ENCODE measurements at regions not wholly inside any gene's neighbourhood (a gene's known extent, or its start where the extent isn't known, plus 50 kb on each side); places are given as distances from the start of the nearest gene placed in this dataset.

DNA sequence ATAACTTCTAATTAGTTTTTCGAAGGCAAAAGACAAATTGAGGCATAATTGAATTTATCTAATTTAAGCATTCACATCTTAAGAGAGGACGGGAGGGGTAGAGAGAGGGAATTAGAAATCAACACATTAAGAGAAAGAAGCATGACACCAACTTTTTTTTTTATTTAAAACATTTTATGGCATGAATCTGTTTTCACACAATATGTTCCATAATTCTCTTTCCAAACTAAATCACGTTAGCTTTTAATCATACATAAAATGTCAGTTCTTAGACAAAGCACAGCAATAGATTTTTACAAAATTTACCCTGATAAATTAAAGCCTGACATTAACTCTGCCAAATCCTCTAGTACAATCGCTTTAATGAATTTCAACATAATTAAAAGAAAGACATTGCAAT, 600.8 kb upstream of the ROBO1 start:
- no peak for DNase-seq
- no peak for TF ChIP-seq POLR2A (IDR thresholded peaks at IDR 0.05)
- TF ChIP-seq, protein P1, sequence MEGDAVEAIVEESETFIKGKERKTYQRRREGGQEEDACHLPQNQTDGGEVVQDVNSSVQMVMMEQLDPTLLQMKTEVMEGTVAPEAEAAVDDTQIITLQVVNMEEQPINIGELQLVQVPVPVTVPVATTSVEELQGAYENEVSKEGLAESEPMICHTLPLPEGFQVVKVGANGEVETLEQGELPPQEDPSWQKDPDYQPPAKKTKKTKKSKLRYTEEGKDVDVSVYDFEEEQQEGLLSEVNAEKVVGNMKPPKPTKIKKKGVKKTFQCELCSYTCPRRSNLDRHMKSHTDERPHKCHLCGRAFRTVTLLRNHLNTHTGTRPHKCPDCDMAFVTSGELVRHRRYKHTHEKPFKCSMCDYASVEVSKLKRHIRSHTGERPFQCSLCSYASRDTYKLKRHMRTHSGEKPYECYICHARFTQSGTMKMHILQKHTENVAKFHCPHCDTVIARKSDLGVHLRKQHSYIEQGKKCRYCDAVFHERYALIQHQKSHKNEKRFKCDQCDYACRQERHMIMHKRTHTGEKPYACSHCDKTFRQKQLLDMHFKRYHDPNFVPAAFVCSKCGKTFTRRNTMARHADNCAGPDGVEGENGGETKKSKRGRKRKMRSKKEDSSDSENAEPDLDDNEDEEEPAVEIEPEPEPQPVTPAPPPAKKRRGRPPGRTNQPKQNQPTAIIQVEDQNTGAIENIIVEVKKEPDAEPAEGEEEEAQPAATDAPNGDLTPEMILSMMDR (IDR thresholded peaks at IDR 0.05), result no peak
- ATAC-seq, result no peak
- WGBS, 4 donors, result 72 to 84% (median 76%) methylated on average over 4 of the region's 4 CpGs
- Histone ChIP-seq H3K4me1 (no peaks in the 10 kb centered on the region), H3K36me3 (no peaks in the 10 kb centered on the region), H3K27me3 (no peaks in the 10 kb centered on the region), H3K27ac (no peak overlapping the region), H3K9me3 (no peaks in the 10 kb centered on the region), H3K4me3 (no peak overlapping the region)
- intact Hi-C loops (cut with DNase I), result no loop called here

DNA sequence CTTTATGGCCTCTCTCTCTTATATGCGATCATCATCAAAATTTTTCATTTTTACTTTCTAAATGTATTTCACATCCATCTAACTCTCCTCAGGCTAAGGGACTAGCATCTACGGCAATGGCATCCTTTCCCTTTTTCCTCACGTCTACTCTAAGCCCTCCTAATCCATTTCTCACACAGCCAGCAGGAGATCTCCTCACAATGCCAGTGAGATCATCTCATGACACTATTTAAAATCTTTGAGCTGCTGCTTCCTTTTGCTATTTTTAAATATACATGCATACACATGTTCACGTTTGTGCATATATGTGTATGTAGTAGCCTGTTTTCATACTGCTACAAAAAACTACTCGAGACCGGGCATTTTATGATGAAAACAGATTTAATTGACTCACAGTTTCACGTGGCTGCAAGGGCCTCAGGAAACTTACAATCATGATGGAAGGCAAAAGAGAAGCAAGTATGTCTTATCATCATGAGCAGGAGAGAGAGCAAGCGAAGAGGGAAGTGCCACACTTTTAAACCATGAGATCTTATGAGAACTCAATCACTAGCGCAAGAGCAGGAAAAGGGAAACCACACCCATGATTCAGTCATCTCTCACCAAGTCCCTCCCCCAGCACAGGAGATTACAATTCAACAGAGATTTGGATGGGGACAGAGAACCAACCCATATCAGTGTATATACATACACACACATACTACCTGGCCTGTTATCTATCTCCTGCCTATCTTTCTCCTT, 599.2 kb upstream of the ROBO1 start:
- H3K27me3 ChIP-seq, result no peaks in the 10 kb centered on the region
- DNase-seq (no peak), ATAC-seq (no peak)
- 63 to 68% (median 65%) methylated on average over 9 of the region's 9 CpGs for WGBS, 4 donors
- no peak overlapping the region for H3K27ac ChIP-seq
- TF ChIP-seq, protein P1 (IDR thresholded peaks at IDR 0.05), result no peak
- no peak for TF ChIP-seq POLR2A (IDR thresholded peaks at IDR 0.05)
- no peak overlapping the region for H3K4me3 ChIP-seq
- no peaks in the 10 kb centered on the region for H3K9me3 ChIP-seq
- no peaks in the 10 kb centered on the region for H3K4me1 ChIP-seq
- H3K36me3 ChIP-seq, result no peaks in the 10 kb centered on the region
- intact Hi-C loops (cut with DNase I), result no loop called here

DNA sequence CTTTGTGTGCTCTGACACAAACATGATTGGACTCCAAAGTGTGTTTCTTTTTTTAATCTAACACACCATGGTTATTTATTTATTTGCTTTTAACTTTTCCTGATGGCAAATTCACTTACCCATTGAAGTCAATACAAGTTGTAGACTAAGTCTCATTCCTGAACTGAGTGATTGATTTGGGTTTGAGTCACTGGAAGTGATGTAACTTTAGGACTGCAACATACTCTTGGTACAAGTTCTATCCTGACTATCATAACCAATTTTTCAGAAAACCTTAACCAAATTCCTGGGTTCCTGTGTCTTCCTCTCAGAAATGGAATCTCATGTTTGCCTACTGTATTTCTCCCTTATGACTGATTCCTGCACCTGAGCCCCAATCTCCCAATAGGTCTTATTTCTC, 590.0 kb upstream of the ROBO1 start:
- intact Hi-C loops (cut with DNase I), result no loop called here
- Histone ChIP-seq H3K27ac (no peak overlapping the region), H3K9me3 (no peaks in the 10 kb centered on the region), H3K27me3 (no peaks in the 10 kb centered on the region), H3K4me1 (no peaks in the 10 kb centered on the region), H3K4me3 (no peak overlapping the region), H3K36me3 (no peaks in the 10 kb centered on the region)
- DNase-seq (no peak), ATAC-seq (no peak)
- no peak for TF ChIP-seq POLR2A (IDR thresholded peaks at IDR 0.05)
- TF ChIP-seq, protein P1 (IDR thresholded peaks at IDR 0.05), result no peak

DNA sequence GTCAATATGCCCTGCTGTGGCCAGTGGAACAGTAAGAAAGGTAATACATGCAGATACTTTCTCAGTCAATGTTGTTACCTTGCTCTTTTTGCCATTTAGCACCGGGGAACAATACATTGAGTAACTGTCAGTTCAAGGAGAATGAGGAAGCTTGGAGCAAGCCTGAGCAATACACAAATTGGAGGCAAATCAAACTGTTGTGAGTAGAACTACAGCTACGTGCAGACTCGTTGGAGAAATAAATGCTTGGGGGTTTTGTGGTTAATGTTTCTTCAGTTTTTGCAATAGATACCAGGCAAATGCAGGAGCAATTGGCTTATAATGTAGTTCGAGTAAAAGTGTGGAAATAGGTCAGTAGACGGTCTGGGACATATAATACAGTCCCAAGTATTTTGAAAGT, 587.3 kb upstream of the ROBO1 start:
- DNase-seq (no peak), ATAC-seq (no peak)
- Histone ChIP-seq H3K27ac (no peak overlapping the region), H3K9me3 (no peaks in the 10 kb centered on the region), H3K4me3 (no peak overlapping the region), H3K36me3 (no peaks in the 10 kb centered on the region), H3K4me1 (no peaks in the 10 kb centered on the region), H3K27me3 (no peaks in the 10 kb centered on the region)
- 69 to 79% (median 77%) methylated on average over 5 of the region's 5 CpGs for WGBS, 4 donors
- no peak for TF ChIP-seq POLR2A (IDR thresholded peaks at IDR 0.05)
- TF ChIP-seq, protein P1 (IDR thresholded peaks at IDR 0.05), result no peak
- intact Hi-C loops (cut with DNase I), result no loop called here

Measured in heart left ventricle (tissue), 16 donors.